GM18517 (cell line): ENCODE measurements at regions not wholly inside any gene's neighbourhood (a gene's known extent, or its start where the extent isn't known, plus 50 kb on each side); places are given as distances from the start of the nearest gene placed in this dataset.
"Not testable (repeated sequence)": the region's sequence is repeated elsewhere in the genome, so short reads cannot be mapped to it uniquely, and the experiment has no call there.

Experiments
- ATAC-seq: cut with Tn5 transposase; IDR thresholded peaks from one replicate; pipeline ENCODE4 v1.9.1; 2021; ENCODE audit warnings: mild to moderate bottlenecking, moderate library complexity; ENCODE audit not compliant: unreplicated experiment

DNA sequence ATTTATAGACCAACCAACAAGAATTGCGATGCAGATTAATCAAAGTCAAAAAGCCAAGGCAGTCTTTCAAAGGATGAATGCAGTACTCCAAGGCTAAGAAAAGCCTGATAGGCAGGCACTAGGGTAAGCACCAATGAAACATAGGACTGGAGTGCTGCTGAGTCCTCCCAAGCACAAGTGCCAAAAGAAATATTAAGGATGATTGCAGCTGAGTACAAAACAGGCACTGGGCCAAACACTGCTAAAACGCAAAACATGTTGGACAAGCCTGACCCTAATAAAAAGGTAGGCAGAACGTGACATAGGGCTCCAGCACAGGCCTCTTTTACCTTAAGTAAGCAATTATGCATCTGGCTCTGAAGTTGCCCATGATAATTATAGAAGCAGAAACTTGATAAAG is 160.1 kb upstream of the LRP1B start:
- ATAC-seq, result no peak

DNA sequence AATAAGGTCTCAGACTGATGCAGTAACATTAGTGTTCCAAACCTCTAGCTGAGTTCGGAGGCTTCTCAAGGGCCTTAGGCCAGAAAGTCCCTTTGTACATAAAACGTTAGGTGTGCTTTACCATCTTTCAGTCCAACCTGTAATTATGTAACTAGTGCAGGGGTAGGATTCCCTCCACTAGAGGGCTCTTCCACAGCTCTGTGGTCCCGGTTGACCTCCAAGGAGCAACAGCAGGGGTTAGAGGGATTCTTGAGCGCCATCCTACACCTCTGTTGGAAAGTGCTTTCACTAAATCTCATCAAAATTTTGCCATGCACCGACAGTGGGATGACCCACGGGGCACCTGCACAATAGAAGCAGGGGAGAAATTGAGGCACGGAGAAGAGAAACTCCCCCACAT is 155.8 kb upstream of the LRP1B start:
- no peak for ATAC-seq

DNA sequence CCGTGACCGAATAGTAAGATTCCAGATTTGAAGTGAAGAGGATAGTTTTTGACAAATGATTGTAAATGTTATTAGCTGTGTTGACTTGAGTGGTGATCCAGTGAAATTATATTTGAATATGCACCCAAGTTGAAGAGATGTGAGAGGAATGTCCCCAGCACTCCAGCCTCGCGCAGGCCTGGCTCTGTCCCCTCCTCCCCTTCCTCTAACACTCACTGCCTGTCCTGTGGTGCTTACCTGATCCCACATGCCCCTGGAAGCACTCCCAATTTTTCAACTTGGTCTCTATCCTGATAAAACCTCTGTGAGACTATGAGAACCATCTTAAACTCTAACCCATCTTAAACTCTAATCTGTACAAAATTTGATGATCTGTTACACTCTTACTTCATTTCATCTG is 154.7 kb upstream of the LRP1B start:
- ATAC-seq, result no peak

DNA sequence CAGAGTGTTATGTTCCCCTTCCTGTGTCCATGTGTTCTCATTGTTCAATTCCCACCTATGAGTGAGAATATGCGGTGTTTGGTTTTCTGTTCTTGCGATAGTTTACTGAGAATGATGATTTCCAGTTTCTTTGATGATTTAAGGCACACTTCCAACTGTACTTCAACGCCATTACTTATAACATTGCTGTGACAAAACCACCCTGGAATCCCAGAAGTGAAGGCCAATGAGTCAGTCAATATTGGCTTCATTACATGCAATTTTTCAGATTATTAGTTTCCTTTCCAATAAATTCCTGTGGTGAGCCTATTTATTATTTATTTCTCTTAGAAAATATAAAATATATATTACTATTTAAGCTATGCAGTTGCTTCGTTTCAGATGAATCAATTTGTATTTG is 153.5 kb upstream of the LRP1B start:
- not testable (repeated sequence) for ATAC-seq

DNA sequence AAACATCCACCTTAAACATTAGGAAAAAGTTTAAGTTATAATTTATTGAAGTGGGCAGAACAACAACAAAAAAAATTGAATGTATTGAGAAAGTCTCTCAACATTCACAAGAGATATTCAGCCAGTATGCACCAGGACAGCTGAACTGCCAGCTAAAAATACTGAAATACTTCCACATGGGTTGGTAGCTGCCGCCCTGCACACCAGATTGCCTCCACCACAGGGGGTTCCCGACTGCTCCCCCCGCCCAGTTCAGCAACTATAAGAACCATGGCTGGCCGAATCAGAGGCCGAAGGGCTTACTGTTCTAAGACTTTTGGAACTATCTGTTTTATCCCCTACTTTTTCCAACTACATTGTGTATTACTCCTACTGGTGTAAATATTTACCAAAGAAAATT is 150.0 kb upstream of the LRP1B start:
- ATAC-seq, result no peak

DNA sequence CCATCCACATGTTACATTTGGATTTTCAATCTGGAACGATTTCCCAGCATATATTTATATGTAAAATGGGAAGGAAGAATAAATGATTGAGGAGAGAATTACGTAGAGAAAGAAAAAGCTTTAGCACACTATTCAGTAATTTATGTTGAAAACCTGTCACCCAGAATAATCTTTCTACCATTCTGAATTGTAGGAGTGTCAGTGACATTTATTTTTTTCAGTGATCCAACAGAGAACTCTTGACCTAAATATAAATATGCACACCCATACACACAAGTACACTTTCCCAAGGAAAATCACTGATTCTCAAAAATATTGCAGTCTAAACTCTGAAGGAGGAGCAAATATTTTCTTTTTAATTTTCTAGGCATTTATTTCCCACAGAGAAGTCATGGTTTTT is 140.2 kb upstream of the LRP1B start:
- no peak for ATAC-seq

DNA sequence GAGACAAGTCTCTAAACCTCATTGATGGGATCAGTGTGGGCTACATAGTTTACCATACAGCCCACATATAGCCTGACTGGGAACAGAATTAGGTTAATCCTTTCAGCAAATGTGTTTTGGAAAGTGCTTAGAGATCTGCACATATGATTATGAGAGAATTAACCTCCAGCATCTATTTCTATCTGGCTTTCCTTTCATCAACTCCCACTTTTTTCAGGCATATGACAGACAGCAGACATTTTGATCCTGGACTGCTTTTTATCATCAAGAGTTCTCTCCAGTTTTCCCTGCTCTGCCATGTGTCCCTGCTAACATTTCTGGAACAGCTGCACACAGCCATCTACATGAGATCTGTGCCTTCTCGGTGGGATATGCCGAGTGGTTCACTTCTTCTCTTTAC is 139.5 kb upstream of the LRP1B start:
- ATAC-seq, result no peak

DNA sequence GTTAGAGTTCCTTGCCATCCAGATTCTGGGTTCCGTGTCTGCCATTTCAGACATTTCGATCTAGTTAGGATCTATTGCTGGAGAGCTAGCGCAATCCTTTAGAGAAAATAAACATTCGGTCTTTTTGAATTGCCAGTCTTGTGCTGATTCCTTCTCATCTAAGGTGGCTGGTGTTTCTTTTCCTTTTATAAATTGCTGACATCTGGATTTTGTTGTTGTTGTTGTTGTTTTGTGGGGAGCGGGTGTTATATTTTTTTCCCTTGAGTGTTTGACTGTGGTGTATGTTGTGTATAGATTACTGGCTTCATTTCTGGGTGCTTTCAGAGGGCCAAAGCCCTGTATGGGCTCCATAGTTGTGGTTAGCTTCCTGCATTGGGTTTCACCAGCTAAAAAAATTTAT is 128.5 kb upstream of the LRP1B start:
- ATAC-seq, result no peak

DNA sequence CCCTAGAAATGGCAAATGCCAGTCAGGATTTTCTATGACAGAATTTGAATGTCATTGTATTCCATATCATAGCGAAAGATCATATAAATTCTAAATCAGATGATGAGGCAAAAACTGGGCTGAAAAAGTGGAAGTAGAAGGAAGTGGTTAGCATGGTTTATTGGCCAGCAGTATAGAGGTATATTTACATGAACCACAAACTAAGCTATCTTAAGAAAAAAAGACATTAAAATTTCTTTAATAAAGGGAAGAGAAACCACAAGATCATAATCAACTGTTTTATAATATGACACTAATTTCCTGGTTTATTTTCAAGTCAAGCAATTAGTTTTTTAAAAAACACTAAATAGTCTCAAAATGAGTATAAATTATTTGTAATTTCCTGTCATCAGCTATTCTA is 123.2 kb upstream of the LRP1B start:
- ATAC-seq, result no peak

DNA sequence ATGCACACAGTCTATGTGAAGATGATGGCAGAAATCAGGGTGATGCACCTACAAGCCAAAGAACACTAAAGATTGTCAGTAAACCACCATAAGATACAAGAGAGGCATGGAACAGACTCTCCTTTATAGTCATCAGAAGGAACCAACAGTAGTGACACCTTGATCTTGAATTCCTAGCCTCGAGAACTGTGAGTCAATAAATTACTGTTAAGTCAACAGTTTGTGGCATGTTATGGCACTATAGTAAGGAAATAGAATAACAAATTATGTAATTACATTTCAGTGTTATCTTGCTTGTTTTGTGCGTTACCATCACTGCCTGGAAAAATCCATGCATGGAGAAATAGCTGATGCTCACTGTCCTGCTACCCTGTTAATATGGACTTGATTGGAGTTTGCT is 110.2 kb upstream of the LRP1B start:
- ATAC-seq, result no peak

DNA sequence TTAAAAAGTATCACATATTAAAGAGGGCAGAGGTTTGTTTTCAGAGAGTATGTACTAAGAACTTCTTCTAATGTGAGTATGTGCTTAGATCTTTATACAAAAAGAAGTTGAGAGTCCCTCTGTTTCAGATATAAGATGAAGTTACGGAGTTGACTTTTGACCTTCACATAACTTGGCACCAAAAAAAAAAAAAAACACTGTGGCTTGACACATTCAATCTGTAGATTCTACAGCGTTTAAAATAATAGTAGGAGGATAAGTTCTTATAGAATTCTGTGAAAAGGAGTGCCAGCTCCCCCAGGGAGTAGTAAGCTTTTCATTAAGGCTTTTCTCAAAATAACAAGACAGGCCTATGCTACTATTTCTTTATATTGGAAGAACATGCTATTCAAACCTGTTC is 105.4 kb upstream of the LRP1B start:
- ATAC-seq, result no peak

DNA sequence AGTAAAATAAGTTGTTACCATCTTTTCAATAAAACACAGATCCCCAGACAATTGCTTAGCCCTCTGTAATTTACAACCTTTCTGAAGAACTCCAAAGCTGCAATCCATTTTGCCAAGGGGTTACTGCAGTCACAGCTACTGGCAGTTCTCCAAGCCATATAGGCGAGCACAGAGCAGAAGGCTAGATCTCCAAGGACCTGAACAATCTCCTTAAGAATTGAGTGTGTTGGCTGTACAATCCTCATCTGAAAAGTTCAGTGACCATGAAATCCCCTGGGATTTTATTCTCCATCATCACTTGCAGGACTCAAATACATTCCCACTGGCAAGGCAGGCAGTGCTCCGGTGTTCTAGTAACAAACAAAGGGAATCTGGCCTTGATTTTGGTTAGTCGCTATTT is 103.9 kb upstream of the LRP1B start:
- ATAC-seq, result no peak

DNA sequence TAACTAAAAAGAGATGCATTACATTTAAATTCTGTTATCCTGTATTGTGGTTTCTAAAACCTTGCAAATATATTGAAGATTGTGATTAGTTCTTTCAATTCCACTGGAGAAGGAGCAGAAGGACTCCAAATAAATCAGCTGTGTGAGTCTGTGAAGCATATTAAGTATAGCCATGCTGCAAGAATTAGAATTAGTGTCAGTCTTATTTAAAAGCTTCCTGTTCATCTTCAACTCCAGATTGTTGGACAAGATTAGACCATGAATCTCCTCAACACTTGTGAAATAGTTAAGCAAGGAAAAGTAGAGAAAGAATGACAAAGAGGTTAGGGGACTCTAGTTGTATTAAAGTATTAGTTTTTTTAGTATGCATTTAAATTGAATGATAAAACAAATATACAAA is 92.5 kb upstream of the LRP1B start:
- no peak for ATAC-seq

DNA sequence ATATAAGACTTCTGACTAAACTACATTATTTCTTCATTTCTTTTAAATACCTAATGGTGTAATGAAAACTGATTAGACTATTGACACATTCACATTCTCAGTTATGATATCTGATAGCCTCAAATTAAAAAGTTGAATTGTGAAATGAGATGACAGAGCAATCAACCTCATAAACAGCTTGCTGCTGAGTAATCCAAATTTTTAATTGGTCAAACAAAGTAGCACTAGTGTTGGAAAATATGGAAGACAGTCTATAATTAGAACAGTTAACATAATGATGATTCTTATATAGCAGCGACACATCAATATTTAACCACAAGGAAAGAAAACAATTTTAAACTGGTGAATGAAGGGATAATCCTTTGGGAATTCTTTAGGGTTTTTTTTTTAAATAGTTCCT is 91.9 kb upstream of the LRP1B start:
- no peak for ATAC-seq

DNA sequence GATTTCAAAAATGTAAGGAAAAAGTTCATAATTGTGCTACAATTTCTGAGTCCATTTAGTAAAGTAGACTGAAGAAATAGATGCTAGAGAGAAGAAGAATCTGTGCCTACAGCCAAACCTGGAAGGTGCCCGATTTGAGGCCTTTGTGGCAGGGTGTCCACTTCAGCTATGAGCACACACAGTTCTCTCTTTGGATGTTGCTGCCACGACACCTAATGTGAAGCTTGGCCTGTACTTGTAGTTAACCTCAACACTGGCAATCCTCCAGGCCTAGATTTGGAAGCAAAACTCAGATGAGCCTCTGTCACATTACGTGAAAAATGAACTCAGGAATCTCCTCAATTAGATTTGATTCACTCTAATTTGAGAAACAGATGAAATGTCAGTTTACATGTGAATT is 90.1 kb upstream of the LRP1B start:
- no peak for ATAC-seq

DNA sequence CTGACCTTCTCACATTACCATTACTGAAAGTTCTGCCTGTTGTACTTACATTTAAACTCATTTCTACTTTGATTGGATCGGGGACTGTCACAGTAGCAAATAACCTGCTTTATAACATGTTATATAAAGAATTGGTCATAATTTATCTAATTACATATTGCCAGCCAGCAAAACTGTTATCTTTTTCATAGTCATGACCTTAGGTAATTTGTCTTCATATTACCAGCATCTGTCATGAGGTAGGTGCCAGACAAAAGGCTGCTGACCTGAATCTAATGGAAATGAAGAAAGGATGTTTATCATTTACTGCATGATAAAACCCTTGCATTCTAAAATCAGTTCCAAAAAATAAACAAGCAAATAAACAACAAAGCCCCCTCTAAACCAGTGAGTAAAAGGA is 89.4 kb upstream of the LRP1B start:
- ATAC-seq, result no peak

DNA sequence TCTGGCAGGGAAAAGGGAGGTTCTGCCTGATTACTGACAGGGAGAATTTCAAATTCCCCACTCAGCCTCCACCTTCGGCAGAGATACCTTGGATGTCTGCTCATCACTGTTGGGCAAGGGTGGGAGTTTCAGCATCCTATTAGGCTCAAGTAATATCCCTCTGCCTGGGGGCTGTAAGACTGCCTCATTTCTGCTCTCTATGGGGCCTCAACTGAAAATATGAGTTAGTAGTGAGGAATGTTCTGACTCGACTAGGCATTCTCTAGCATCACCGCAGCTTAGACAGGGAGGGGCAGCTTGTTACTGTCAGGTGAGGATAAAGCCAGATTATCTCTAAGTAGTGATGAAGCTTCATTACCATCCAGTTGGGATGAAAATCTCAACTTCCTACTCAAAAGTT is 87.7 kb upstream of the LRP1B start:
- ATAC-seq, result no peak

DNA sequence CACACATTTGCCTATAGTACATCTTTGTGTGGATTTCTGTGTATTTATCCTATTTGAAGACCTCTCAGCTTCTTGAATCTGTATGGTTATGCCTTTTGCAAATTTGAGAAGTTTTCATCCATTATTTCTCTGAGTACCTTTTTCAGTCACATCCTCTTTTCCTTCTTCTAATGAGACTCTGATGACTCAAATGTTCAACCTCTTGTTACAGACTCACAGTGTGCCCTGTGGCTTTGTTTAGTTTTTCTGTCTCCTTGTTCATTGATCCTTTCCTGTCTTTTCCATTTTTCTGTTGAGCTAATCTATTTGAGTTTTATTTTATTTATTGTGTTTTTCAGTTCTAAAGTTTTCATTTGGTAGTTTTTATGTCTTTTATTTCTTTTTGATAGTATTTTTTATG is 87.0 kb upstream of the LRP1B start:
- ATAC-seq, result no peak

DNA sequence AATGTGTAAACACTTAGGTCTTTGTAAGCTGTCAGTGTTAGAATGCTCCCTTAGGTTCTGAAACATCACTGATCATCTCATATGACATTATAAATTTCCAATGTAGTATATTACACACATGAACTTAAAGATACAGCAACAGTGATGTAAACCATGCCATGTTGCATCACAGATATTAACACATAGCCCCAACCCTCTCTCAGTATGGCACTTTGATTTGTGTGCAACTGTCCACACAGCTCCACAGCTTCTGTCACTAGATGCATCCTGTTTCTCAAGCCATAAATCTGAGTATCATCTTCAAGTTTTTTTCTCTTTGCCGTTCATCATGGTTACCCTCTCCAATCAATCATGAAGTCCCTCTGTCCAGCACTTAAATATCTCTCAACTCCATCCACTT is 69.2 kb upstream of the LRP1B start:
- ATAC-seq, result no peak

DNA sequence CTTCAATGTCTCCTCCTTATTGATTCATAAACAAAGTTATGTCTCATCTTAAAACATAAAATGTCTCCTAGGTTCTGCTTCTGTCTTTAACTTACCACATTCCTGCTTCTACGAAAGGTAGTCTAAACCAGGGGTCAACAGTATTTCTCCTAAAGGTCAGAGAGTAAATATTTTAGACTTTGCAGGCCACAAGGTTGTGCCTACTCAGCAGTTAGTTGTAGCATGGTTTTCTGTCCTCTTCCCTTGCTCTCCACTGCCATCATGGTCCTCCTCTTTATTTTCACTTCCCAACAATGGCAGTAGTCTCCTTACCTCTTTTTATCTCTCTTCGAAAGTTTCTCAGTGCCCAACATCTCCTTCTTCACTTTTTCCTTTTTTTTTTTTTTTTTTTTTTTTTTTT is 68.3 kb upstream of the LRP1B start:
- no peak for ATAC-seq

DNA sequence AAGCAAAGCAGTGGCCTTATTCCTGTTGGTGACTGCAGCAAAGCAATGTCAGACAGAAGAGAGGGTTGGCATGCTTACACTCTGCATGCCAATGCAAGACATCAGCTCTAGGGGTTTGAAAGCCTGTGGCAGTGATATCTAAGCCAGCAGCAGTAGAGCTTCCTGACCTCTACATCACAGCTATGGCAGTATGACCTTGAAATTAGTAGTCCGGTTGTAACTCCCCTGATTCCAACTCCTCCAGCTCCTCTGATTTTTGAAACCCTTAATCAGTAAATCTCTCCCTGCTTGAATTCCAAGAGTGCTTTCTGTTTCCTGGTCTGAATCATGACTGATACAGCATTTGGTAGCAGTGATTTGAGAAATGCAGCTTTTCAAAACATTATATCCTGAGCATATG is 60.0 kb upstream of the LRP1B start:
- ATAC-seq, result no peak

DNA sequence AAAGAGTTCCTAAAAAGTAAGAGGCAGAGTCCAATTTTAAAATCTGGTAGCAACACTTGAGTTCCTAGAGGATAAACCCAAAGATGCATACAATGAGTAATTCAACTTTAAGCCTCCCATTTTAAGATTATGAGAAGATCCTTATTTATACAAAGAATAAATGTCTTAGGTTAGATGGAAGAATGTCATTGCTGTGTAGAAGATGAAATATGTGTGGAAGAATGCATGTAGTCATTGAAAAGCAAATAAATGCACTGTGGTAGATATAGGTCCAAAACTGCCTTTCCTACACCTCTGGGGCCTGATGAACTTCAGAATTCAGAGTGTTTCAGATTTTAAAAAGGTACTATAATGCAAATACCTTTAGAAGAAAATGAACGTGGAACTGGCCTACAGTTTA is 58.7 kb upstream of the LRP1B start:
- ATAC-seq, result no peak

DNA sequence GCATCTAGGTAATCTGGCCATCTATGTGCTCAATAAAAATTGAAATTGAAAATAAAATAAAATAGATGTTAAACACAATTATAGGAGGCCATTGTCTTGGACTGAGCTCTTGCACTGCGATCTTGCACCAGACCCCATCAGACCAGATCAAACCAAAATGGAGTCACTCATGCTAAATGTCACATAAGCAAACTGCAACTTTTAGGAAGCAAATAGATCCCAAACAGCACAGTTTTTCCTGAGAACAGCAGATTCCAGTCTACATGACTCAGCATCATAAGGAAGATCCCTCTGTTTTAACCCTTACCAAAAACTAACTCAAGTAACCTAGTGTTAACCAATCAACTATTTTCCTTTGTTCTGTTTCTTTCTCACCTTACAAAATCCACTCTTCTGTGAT is 57.7 kb upstream of the LRP1B start:
- no peak for ATAC-seq

DNA sequence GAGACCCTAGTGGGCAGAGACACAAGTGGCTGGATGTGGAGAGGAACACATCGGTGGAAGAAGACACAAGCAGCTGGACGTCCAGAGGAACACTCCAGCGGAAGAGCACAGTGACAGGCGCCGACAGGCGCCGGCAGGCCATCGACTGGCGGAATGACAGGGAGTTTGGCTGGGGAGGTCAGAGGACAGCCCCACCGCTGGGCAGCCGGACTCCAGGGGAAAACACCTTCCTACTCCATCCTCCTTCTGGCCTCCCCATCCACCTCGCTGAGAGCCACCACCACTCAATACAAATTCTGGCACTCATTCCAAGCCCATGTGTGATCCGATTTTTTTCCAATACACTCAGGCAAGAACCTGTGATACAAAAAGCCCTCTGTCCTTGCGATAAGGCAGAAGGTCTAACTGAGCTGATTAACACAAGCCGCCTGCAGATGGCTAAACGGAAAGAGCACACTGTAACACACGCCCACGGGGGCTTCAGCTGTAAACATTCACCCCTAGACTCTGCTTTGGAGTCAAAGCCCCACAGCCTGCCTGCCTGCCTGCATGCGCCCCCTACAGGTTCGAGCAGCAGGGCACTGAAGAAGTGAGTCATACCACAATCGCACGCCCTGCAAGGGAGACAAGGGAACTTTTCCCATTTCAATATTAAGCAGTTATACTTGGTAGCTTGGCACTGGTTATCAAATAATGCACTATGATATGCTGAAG is 50.2 kb upstream of the LRP1B start:
- no peak for ATAC-seq
